HG03442 (cell line): ENCODE measurements at regions not wholly inside any gene's neighbourhood (a gene's known extent, or its start where the extent isn't known, plus 50 kb on each side); places are given as distances from the start of the nearest gene placed in this dataset.
"Not testable (repeated sequence)": the region's sequence is repeated elsewhere in the genome, so short reads cannot be mapped to it uniquely, and the experiment has no call there.

Source experiments
- ATAC-seq: cut with Tn5 transposase; IDR thresholded peaks from one replicate; pipeline ENCODE4 v1.9.1; 2021; ENCODE audit warnings: mild to moderate bottlenecking, moderate library complexity; ENCODE audit not compliant: unreplicated experiment

GRCh38 chr1:101408212-101409042 is 171.6 kb downstream of the S1PR1 start:
- ATAC-seq: peak; percentile 11

GRCh38 chr1:101409102-101409501 is 172.3 kb downstream of the S1PR1 start:
- ATAC-seq: no peak

DNA sequence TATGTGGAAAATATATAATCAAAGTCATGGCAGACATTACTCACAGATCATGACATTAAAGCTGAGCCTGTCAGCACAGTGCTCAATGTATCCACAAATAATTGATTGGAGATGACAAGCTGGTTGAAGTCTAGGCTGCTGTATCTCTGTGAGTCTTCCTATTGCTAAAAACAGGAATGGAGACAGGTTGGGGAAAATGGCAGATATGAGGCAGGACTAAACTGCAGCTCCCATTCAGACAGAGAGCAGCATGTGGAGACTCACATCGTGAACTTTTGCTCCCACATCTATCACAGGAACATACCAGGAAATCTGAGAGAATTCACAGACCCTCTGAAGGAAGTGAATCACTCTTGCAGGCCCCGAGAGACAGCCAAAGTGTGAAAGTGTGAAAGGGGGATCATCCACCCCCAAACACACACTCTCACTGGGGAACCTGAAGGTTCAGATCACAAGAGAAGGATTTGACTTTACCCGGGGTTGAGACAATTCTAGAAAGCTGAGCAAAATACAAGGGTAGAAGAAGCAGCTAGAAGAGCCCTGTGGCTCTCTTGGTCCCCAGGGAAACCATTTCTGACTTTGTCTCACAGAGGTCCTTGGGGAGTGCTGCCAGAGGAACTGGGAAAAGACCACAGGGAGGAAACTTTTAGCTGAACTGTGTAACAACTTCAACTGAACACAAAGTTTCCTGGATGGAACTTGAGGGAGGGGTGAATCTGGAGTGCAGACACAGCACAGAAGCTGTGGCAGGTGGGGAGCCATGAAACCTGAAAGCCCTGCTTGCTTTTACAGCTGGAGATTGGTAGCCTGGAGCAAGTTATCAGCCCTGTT is 173.4 kb downstream of the S1PR1 start:
- ATAC-seq: peak; percentile 49

DNA sequence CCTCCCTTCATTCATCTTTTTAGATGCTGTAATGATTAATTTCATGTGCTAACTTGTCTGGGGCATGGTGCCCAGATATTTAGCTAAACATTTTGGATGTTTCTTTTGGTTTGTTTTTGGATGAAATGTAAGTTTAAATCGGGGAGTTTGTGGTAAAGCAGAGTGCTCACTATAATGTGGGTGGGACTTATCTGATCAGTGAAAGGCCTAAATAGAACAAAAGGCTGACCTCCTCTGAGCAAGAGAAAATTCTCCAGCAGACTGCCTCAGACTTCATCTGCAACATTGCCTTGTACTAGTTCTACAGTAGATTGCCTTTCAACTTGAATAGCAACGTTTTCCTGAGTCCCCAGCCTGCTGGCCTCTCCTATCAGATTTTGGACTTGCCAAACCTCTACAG is 183.6 kb downstream of the S1PR1 start:
- no peak for ATAC-seq

GRCh38 chr1:101428083-101428482 is 191.3 kb downstream of the S1PR1 start:
- ATAC-seq: not testable (repeated sequence)

DNA sequence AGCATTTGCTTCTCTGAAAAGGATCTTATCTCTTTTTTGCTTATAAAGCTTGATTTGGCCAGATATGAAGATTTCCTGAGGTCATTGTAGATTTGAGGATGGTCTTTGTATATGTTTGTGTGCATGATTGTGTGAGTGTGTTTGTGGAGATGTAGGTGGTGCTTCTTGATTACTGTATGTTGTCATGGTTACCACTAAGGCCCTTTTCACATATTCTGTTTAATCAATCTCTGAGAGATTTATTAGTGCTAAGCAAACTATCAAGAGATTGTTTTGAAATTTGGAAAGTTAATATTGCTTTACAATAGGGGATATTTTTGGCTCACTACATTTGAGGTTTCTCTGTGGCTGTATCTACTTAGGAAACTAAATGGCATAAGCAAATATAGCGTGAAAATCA is 191.7 kb downstream of the S1PR1 start:
- no peak for ATAC-seq

DNA sequence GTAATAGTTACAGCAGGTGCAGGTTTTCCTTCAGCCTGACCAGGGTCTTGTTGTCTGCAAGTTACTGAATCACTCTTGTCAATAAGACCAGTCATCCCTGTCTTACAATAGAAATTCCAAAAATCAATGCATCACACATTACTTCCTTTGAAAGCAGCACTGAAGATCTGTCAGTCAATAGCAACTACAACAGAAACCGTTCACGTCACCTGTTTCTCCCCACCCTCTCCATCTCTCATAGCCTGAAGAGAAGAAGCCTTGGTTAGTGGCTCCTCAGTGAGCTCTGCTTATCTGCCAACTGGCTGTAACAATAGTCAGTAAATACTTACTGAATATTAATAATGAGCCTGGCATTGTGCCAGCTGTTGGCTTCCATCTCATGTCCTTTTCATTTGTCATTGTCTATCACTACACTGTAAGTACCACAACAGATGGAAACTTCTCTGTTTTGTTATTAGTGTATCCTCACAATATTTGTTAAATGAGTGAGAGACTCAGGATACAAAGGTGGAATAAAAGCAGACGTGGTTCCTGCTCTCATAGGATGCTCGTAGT is 195.2 kb downstream of the S1PR1 start:
- peak; percentile 44 for ATAC-seq

GRCh38 chr1:101435831-101436511 is 199.2 kb downstream of the S1PR1 start:
- peak; percentile 50 for ATAC-seq

GRCh38 chr1:101437800-101438199 is 201.0 kb downstream of the S1PR1 start:
- ATAC-seq: no peak

GRCh38 chr1:101438359-101438758 is 201.5 kb downstream of the S1PR1 start:
- peak; percentile 61 for ATAC-seq

DNA sequence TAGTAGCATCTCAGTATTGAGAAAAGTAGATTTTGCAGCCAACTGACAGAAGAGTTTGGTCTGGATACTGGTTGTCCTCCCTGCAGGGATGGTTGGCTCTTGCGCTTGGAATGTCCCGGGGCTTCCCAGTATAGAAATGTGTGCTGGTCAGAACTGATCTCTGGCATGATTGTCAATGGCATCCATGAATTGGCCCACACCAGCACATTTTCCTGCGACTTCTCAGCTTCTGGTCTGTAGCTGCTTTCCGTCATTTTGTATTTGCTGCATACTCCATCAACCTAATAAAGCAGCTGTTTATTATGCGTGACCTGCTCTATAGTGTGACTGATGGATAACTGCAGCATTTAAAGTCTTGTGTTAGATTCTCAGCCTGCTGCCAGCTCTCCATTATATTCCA is 203.7 kb downstream of the S1PR1 start:
- ATAC-seq: no peak

- peak; percentile 60 for ATAC-seq
Measured at GRCh38 chr1:101444381-101444780, 207.6 kb downstream of the S1PR1 start.

DNA sequence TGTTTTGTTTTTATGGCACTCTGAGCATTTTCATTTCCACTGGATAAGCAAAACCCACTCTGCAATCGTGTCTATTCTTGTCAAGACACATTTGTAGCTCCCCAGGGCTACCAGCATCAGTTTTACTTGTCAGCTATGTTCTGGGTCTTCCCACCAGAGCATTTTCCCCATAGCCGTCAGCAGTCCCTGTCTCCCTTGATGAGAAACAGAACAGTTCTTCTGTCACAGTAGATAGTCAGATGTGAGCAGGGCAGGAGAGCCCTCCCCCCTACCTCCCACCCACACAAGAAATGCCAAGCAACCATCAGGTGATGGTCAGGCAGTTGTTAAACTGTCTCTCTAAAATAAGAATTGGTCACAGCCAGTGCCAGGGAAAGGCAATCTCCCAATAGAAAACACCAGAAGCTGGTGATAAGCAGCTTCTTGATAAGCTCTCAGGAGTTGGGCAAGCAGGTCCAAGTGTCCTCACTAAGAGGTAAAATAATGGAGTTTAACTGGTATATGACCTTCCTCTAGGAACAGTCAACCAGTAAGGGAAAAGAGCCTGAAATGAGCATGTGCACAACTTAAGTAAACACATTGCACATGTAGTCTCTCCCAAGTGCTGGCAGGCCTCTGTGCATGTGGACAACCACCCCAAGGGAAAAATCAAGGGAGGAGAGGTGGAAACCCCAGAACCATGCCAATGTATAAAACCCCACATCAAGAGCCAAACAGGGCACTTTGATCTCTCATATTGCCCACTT is 208.2 kb downstream of the S1PR1 start:
- peak; percentile 37 for ATAC-seq

GRCh38 chr1:101448018-101448417 is 211.2 kb downstream of the S1PR1 start:
- no peak for ATAC-seq

- not testable (repeated sequence) for ATAC-seq
Measured at GRCh38 chr1:101450691-101451090, 213.9 kb downstream of the S1PR1 start.

GRCh38 chr1:101451888-101452287 is 215.1 kb downstream of the S1PR1 start:
- peak; percentile 78 for ATAC-seq

- ATAC-seq: no peak
Measured at GRCh38 chr1:101452825-101453224, 216.0 kb downstream of the S1PR1 start.

DNA sequence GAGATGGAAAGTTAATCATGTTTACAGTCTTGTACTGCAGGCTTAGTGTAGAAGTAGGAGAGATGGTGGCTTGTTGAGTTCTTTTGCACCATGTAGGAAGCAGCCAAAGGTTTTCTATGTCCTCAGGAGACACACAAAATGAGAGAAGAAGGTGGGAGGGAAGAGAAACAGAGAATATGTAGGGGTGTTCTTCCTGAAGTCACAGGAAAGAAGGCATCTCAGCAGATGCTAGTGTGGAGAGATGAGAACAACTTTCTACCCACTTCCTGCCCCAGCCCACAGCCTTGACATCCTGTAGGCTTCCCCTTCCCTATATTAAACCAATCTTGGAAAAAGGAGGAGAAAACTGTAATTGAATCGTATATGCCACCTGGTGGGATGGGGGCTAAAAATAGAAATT is 217.0 kb downstream of the S1PR1 start:
- peak; percentile 46 for ATAC-seq

- ATAC-seq: no peak
Measured at GRCh38 chr1:101455166-101455565, 218.3 kb downstream of the S1PR1 start.

GRCh38 chr1:101460739-101461138 is 223.9 kb downstream of the S1PR1 start:
- ATAC-seq: no peak
